M059J (cell line): ENCODE measurements at regions not wholly inside any gene's neighbourhood (a gene's known extent, or its start where the extent isn't known, plus 50 kb on each side); places are given as distances from the start of the nearest gene placed in this dataset.
"Not testable (repeated sequence)": the region's sequence is repeated elsewhere in the genome, so short reads cannot be mapped to it uniquely, and the experiment has no call there.

Source experiments
- DNase-seq: peaks from one replicate; pipeline ENCODE4 v3.0.0-alpha.2; 2012; ENCODE audit warnings: low read depth

GRCh38 chr3:124137216-124137615 lies 145.3 kb upstream of the ROPN1 start:
- peak; percentile 36 for DNase-seq

DNA sequence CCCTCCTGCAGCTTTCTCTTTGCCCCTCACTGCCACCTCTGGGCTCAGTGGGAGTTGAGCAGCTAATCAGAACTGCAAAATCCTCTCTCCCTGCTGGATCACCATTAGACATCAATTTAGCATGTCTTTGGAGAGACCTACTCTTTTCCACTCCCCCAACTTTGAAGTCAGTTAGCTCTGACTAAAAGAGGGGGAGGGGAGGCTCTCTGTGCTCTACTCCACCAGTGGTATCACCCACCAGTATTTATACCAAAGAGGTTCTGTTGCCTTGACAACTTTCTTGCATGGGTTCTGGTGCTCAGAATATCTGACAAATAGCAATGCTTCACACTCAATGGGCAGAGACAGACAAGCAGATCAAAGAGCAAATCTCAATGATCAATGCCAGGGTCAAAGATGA lies 146.2 kb upstream of the ROPN1 start:
- DNase-seq = no peak

- peak; percentile 73 for DNase-seq
Observed at GRCh38 chr3:124140746-124141145, 148.8 kb upstream of the ROPN1 start.

DNA sequence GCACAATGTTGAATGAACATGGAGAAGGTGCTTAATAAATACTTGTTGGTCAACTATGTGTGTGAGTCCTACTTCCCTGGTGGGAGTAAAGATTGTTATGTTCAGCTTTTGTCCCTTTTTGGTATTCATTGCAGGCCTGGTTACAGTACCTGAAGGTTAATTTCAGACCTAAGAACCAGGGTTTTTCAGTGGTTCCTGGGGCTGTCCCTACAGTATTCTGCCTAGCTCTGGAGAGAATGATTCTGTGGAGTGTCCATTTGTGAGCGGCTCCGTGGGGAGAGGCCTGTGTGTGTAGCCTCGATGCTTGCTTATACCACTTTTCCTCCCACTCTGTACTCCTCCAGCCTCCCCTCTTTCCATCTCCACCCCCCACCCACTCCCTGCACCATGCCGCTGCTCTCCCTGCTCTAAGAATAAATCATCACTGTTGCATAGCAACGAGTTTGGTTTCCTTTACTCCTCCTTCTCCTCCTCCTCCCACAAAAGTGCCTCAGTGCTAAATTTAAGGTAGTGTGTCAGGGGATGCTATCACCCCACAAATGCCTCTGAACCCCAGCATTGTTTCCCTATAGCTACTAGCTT lies 150.6 kb upstream of the ROPN1 start:
- DNase-seq = peak; percentile 54

- no peak for DNase-seq
Observed at GRCh38 chr3:124143047-124143446, 151.1 kb upstream of the ROPN1 start.

DNA sequence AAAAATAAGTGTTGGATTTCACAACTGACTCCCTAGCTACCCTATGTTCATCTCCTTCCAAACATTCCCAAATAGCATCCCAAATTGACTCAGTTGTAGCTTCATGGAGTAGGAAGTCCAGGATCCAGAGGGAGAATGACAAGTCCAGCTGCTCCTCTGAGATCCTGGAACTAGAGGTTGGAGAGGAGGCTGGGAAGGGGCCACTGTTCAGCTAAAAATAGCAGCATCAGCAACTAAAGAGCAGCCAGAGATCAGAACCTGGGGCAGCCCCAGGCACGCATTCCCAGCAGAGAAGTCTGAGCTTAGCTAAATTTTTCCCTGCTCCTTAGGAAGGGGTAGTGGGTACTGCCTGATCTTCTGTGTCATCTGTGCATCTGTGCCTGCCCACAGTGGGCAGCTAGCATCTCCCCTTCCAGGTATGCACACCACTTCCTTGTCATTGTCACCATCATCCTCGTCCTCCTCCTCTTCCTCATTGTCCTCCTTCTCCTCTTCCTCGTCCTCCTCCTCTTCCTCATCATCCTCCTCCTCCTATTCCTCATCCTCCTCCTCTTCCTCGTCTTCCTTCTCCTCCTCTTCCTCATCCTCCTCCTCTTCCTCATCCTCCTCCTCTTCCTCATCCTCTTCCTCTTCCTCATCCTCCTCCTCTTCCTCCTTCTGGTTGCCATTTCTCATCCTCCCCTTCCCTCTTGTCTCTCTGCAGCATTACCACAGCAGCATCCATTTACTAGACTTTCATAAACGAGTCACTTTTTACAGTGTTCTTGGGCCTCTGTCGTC lies 152.3 kb upstream of the ROPN1 start:
- no peak for DNase-seq

- DNase-seq = no peak
Observed at GRCh38 chr3:124147429-124147828, 155.5 kb upstream of the ROPN1 start.

- no peak for DNase-seq
Observed at GRCh38 chr3:124147946-124148345, 156.0 kb upstream of the ROPN1 start.

DNA sequence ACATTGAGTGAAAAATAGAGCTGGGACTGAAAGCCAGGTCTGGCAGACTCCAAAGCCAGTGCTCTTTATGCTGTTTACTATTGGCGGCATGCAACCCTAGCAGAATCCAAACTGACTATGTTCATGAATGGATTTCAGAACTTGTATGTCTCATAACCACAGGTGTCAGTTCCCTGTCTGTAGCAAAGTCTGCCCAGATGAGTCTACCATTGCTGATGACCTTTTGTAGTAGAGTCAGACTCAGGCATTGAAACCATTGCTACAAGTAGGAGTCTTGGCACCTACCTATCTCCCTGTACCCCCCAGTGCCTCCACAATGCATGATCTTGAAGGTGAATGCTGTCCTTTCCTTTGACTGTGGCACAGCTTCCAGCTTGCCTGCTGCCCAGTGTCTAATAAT lies 157.2 kb upstream of the ROPN1 start:
- DNase-seq = no peak

DNA sequence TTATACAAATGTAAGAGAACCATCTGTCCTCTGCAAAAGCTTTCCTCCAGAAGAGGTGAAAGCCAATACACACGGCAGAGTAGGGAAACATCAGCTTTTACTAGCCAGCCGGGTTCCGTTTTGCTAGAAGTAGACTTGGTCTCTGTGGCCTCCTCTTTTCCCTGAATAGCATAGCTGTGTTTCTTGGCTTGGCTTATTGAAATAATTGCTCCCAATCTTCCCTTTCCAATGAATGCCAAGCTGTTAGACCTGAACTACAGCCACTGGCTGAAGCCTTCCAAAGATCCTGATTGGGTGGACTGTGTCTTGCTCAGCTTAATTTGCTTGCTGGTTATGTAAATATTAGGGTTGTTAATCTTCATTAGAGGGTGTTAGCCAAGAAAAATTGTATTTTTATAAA lies 157.8 kb upstream of the ROPN1 start:
- DNase-seq = no peak

- not testable (repeated sequence) for DNase-seq
Observed at GRCh38 chr3:124152891-124153290, 161.0 kb upstream of the ROPN1 start.

- no peak for DNase-seq
Observed at GRCh38 chr3:124156866-124157712, 165.2 kb upstream of the ROPN1 start.

DNA sequence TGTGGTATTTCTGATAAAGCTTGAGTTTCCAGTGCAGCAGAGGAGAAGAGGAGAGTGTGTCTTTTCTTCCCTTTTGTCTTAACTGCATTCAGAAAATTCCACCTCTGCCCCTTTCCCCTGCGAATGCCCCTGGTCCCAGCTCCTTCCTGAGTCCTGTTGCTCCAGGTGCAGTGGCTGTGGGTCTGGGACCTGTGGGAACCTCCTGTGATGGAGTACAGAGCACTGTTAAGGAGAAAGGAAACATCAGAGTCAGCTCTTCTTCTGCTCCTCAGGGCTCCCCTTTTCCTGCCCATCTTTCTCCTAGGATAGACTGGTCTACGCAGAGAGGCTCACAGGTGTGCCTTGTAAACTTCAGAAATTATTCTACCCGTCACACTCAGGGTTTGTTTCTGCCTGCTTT lies 165.8 kb upstream of the ROPN1 start:
- DNase-seq = no peak

DNA sequence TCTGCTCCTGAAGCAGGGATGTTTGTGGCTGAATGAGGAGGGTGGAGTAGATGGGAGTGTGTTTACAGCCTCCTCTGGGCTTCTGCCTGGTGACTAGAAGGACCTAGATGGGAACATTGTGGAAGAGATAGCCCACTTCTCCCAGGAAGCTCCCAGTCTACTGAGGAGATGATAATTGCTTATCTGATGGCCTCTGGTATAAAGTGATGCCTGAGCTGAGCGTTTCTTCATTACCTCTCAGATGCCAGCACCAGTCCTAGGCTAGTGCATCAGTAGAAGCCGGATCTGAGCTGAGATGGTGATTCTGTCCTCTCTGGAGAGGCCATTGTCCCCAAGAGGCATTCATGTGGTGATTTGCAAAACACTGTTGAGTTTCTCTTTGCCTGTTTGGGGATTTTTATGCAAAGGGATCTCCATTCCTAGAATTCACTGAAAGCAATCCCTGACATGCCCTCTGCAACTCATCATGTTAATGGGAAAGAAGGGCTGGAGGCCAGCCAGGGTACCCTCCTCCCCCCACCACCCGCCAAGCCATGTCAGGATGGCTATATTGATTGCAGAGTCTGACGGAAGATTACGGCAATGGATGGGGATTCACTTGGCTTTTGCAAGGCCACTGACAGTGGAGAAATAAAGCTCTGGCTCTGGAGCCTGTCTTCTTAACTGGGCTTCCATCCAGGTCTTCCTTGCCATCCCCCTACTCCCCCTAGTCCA lies 166.4 kb upstream of the ROPN1 start:
- no peak for DNase-seq

DNA sequence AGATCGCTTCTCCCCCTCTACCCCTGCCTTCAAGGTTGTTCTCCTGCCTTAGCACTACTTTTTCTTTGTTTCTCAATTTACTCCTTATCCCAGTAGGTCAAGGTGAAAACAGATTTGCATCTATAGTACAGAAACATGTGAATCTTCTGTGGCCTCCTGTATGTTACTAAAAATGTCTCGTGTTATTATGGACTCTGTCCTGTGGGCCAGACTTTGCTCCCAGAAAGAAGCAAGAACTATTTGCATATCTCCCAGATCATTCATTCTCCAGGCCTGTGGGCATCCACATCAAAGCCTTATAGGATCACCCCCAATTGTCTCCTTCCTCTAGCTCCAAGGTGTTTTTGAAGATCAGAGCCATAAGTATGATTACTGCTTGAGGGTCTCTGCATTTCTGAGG lies 169.5 kb upstream of the ROPN1 start:
- DNase-seq = no peak

GRCh38 chr3:124163689-124164088 lies 171.8 kb upstream of the ROPN1 start:
- DNase-seq = no peak

DNA sequence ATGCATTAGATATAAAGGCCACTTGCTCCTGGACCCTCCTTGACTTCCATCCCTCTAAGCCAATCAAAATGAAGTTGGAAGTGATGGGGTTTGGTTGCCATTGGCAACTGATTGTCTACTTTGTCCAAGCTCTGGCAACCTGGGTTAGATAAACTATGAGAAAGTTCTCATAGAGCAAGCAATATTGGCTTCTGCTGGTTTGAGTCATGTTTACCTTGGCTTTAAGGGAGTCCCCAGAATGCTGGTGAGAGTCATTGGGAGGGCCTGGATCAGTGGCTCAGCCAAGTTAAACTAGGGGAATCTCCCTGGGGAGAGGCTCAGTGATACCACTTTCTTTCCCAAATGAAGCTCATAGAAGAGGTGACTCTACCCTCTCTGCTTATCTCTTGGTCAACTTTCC lies 176.3 kb upstream of the ROPN1 start:
- DNase-seq = peak; percentile 22

GRCh38 chr3:124172283-124172682 lies 180.4 kb upstream of the ROPN1 start:
- DNase-seq = no peak

DNA sequence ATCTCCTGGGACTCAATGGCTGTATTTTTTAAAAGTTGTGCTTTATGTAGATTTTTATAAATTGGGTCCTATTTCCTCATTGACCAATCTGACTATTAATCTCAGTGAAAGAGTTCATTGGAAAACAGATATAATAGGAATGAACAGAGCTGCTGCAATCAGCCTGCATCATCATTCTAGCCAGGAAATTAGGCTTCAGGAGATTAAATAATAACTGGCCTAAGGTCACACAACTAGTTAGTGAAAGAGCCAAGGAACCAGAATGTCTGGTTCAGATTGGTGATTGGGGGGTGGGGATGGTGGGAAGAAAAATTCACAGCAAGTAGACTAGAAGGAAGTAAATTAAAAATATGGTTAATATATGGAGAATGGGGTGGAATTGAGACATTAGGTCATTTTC lies 180.9 kb upstream of the ROPN1 start:
- DNase-seq = no peak

DNA sequence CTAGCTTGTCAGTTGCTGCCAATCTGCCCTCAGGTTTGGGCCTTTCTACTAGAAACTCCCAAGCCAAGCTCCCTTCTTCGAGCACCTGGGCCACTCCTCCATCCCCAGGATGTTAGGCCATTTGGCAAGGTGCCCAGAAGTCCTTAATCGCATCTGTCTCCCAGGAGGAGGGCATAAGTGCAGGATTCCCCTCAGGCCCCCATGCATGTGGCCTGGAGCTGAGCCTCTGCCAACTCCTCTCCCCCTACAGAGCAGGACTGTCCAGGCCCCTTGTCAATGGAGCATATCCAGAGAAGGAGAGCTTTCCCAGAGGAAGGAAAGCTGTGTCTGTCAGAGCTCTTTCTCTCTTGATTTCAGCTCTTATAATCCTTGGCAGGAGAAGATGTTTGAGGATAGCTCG lies 182.6 kb upstream of the ROPN1 start:
- DNase-seq = peak; percentile 24

DNA sequence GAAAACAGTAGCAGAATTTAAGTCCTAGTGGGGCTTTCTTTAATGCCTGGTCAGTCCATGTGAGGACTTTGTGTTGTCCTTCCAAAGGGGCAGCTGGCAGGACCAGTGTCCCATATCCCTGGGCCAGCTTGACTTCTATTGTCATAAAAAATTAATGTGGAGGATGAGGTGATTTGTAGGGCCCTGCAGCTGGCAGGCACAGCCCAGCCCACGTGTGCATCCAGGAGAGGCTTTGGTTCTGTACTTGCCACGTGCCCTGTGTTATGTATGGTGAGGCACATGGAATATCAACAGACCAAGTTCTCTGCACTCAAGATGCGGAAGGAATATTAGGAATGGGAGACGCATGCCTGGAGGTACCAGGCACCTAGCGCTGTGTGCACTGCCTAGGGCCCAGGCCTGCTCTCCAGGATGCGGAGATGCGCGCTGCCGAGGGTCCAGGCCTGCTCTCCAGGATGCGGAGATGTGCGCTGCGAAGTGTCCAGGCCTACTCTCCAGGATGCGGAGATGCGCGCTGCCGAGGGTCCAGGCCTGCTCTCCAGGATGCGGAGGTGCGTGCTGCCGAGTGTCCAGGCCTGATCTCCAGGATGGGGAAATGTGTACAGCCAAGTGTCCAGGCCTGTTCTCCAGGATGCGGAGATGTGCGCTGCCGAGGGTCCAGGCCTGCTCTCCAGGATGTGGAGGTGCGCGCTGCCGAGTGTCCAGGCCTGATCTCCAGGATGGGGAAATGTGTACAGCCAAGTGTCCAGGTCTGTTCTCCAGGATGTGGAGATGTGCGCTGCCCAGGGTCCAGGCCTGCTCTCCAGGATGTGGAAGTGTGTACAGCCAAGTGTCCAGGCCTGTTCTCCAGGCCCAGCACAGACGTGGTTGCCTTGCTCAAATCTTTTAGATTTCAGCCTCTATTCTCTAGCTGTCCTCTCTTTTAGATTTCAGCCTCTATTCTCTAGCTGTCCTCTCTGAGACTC lies 183.3 kb upstream of the ROPN1 start:
- DNase-seq = no peak
